Activated CD8-positive, alpha-beta T cell treated with anti-CD3 and anti-CD28 coated beads for 36 hours (primary cell): ENCODE measurements at regions not wholly inside any gene's neighbourhood (a gene's known extent, or its start where the extent isn't known, plus 50 kb on each side); places are given as distances from the start of the nearest gene placed in this dataset.

Experiments
- ATAC-seq: fragments of 200-7000 bp; cut with Tn5 transposase; one replicate; pipeline ENCODE4 v1.10.0; 2021; ENCODE audit warnings: mild to moderate bottlenecking, moderate library complexity
- CTCF ChIA-PET: fragments of 350-600 bp; sonication (Branson Sonifier 250); formaldehyde crosslinking; loops from one replicate; lab custom pipeline; 2021; ENCODE audit warnings: antibody characterized with exemption; lab: Charles Lee
- POLR2A ChIA-PET: fragments of 350-600 bp; sonication (Branson Sonifier 250); formaldehyde crosslinking; loops from one replicate; lab custom pipeline; 2021; ENCODE audit warnings: antibody characterized with exemption; lab: Charles Lee
- DNase-seq: peaks from one replicate; pipeline ENCODE4 v3.0.0-alpha.2; 2020
- H3K27ac Mint-ChIP-seq: one replicate; pipeline ENCODE4 v1.8.0; 2021; ENCODE audit warnings: mild to moderate bottlenecking, mixed read lengths
- H3K27me3 Mint-ChIP-seq: one replicate; pipeline ENCODE4 v1.8.0; 2021; ENCODE audit warnings: mixed read lengths
- H3K36me3 Mint-ChIP-seq: one replicate; pipeline ENCODE4 v1.8.0; 2021; ENCODE audit warnings: low read depth, mixed read lengths
- H3K4me1 Mint-ChIP-seq: one replicate; pipeline ENCODE4 v1.8.0; 2021; ENCODE audit warnings: low read depth, mixed read lengths
- H3K4me3 Mint-ChIP-seq: one replicate; pipeline ENCODE4 v1.8.0; 2021; ENCODE audit warnings: mild to moderate bottlenecking, moderate library complexity, mixed read lengths
- H3K9me3 Mint-ChIP-seq: one replicate; pipeline ENCODE4 v1.8.0; 2021; ENCODE audit warnings: mixed read lengths
- CTCF ChIP-seq: fragments of 200-600 bp; IDR thresholded peaks from one replicate; pipeline ENCODE4 v1.8.0; 2022; ENCODE audit warnings: antibody characterized with exemption, mild to moderate bottlenecking
- intact Hi-C: fragments of 100-400 bp; cut with micrococcal nuclease; formaldehyde crosslinking; loops from one replicate; pipeline ENCODE4 v1.10.0; 2022

GRCh38 chr14:83905157-83905556 lies 1624.8 kb upstream of the FLRT2 start:
- ChIA-PET POLR2A (no interaction called here), CTCF (interaction anchor here (0.6 kb wide), 1 partner anchor 1754 kb away, joined by 4 read pairs; no protein-coding TSS in a partner anchor)
- Mint-ChIP-seq H3K4me1 (no peaks in the 10 kb centered on the region), H3K27ac (no peak overlapping the region), H3K27me3 (no peaks in the 10 kb centered on the region), H3K9me3 (peaks cover 7% of the 10 kb centered on the region), H3K4me3 (no peak overlapping the region), H3K36me3 (no peaks in the 10 kb centered on the region)
- no peak for ATAC-seq
- no peak for TF ChIP-seq CTCF
- intact Hi-C loops, result no loop called here
- no peak for DNase-seq

- no peaks in the 10 kb centered on the region for H3K4me1 Mint-ChIP-seq
- peaks cover 11% of the 10 kb centered on the region for H3K9me3 Mint-ChIP-seq
- no peaks in the 10 kb centered on the region for H3K27me3 Mint-ChIP-seq
- ATAC-seq, result no peak
- no peaks in the 10 kb centered on the region for H3K36me3 Mint-ChIP-seq
- no peak for DNase-seq
- H3K27ac Mint-ChIP-seq, result no peak overlapping the region
- ChIA-PET CTCF (no interaction called here), POLR2A (no interaction called here)
- TF ChIP-seq CTCF, result no peak
- intact Hi-C loops, result no loop called here
- no peak overlapping the region for H3K4me3 Mint-ChIP-seq
Measured at GRCh38 chr14:83908419-83908818, 1621.5 kb upstream of the FLRT2 start.

GRCh38 chr14:83909507-83909906 lies 1620.4 kb upstream of the FLRT2 start:
- DNase-seq, result no peak
- H3K4me1 Mint-ChIP-seq, result no peaks in the 10 kb centered on the region
- peaks cover 11% of the 10 kb centered on the region for H3K9me3 Mint-ChIP-seq

GRCh38 chr14:83912032-83912642 lies 1617.8 kb upstream of the FLRT2 start:
- POLR2A ChIA-PET, result no interaction called here

More at GRCh38 chr14:83909507-83909906, 1620.4 kb upstream of the FLRT2 start:
- no peak for TF ChIP-seq CTCF
- Mint-ChIP-seq H3K27me3 (no peaks in the 10 kb centered on the region), H3K36me3 (no peaks in the 10 kb centered on the region), H3K27ac (no peak overlapping the region), H3K4me3 (no peak overlapping the region)
- ChIA-PET CTCF (no interaction called here), POLR2A (no interaction called here)
- intact Hi-C loops, result no loop called here
- ATAC-seq, result no peak

More at GRCh38 chr14:83912032-83912642, 1617.8 kb upstream of the FLRT2 start:
- DNase-seq (no peak), ATAC-seq (no peak)
- Mint-ChIP-seq H3K9me3 (peaks cover 19% of the 10 kb centered on the region), H3K27ac (no peak overlapping the region), H3K4me1 (no peaks in the 10 kb centered on the region), H3K27me3 (no peaks in the 10 kb centered on the region), H3K4me3 (no peak overlapping the region), H3K36me3 (no peaks in the 10 kb centered on the region)
- CTCF ChIA-PET, result no interaction called here
- intact Hi-C loops, result no loop called here
- no peak for TF ChIP-seq CTCF
